AML-193 (cell line): ENCODE measurements at regions not wholly inside any gene's neighbourhood (a gene's known extent, or its start where the extent isn't known, plus 50 kb on each side); places are given as distances from the start of the nearest gene placed in this dataset.
"Not testable (repeated sequence)": the region's sequence is repeated elsewhere in the genome, so short reads cannot be mapped to it uniquely, and the experiment has no call there.

ENCODE experiments used
- DNase-seq, 2 experiments: peaks; one replicate each; lab custom pipeline; 2025; lab: John Stamatoyannopoulos, UW

DNA sequence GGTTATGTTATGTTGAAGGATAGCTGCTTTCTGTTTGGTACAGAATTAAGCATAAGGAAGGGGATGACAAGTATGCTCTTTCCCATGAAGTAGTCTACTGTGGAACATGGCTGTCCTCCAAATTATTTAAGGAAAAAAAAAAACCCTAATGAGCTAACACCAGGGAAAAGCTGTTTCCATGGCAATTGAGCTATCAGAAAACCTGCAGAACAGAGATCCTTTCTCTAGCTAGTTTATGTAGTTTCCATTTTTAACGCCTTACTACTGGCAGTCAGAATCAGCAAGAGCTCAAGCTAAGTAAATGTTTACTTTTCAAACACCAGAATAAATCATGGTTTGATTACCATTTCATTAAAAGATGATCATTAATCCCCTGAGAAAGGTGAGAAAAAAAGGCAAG lies 287.4 kb upstream of the TARS1 start:
- DNase-seq = no peak

DNA sequence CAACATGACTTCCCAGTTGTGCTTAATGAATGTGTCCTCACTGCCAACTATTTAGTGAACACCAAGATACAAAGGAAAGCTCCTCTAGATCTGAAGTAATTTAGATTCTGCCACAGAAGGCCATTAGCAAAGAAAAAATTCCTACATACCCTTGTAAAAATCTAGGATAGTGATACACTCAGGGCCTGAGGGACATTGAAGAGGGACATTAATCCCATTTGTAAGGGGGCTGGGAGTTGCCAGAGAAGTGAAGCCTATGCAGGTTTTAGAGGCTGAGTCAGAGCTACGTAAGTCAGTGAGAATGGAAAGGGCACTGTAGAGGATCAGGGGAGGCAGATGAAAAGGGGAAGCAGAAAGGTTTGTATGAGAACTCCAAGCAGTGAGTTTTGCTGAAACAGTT lies 286.9 kb upstream of the TARS1 start:
- DNase-seq = no peak

DNA sequence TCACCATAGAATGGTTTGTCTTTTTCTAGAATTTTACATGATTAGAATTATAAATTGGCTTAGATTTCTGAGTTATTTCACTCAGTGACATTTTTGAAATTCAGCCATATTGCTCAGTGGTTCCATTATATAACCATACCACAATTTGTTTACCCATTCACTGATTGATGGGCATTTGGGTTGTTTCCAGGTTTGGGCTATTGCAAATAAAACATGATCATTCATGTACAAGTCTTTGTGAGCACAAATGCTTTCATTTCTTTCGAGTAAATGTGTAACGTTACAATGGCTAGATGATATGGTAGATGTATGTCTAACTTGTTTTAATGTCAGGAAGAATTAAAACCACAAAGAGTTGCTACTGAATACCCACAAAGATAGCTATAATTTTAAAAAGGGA lies 279.9 kb upstream of the TARS1 start:
- DNase-seq = no peak

GRCh38 chr5:33161421-33161820 lies 279.3 kb upstream of the TARS1 start:
- DNase-seq = no peak

GRCh38 chr5:33162057-33162456 lies 278.7 kb upstream of the TARS1 start:
- DNase-seq = no peak

GRCh38 chr5:33166522-33166921 lies 274.2 kb upstream of the TARS1 start:
- DNase-seq = no peak

DNA sequence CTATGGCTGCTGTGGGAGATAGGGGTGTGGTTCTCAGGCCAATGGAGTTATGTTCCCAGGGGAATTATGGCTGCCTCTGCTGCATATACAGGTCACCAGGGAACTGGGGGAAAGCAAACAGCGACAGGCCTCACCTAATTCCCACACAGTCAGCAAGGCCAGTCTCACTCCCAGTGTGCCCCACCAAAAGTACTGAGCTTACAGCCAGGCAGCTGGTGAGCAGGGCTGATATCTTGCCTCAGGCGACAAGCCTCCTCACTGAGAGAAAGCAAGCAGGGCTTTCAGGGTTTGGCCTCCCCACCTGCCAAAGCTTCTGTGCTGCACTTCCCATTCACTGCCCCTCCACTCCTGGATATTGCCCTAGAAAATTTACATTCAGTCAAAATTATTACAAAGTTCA lies 273.8 kb upstream of the TARS1 start:
- no peak for DNase-seq

GRCh38 chr5:33167541-33167940 lies 273.2 kb upstream of the TARS1 start:
- no peak for DNase-seq

- DNase-seq = no peak
Measured at GRCh38 chr5:33170411-33170810, 270.4 kb upstream of the TARS1 start.

DNA sequence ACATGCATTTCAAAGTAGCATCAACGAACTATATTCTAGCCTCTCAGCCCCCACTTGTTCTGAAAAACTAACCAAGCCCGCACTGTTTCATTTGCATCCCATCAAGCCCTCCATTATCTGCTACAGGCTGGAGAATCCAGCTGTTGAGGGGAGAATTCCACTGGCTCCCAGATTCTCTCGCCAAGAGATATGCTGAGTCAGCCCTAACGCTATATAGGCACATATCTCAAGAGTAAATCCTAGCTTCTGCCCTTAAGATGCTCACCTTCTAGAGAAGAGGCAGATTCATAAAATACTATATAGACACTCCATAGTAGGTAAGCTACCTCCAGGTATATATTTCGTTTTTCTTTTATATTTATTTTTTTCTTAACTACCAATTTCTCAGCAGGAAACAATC lies 266.4 kb upstream of the TARS1 start:
- DNase-seq = no peak

DNA sequence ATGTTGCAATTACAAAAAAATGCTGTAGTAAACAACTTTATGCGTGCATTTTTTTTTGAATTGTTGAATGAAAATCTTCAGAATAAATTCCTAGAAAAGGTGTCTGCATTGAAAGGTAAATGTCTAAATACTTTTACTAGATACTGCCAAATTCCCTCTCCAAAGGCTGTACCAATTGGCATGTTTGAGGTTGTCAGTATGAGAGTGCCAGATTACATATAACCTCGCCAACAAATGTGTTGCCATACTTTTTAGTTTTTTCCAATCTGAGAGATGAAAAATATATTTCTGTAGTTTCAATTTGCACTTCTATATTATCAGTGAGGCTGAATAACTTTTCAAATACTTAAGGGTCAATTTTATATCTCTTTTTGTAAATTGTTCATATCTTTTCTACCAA lies 261.5 kb upstream of the TARS1 start:
- no peak for DNase-seq

- DNase-seq = no peak
Measured at GRCh38 chr5:33180900-33181299, 259.9 kb upstream of the TARS1 start.

GRCh38 chr5:33182986-33183385 lies 257.8 kb upstream of the TARS1 start:
- DNase-seq = no peak

GRCh38 chr5:33184367-33184766 lies 256.4 kb upstream of the TARS1 start:
- no peak for DNase-seq

- no peak for DNase-seq
Measured at GRCh38 chr5:33188089-33188488, 252.7 kb upstream of the TARS1 start.

- no peak for DNase-seq
Measured at GRCh38 chr5:33194914-33195313, 245.9 kb upstream of the TARS1 start.

GRCh38 chr5:33195431-33196165 lies 245.2 kb upstream of the TARS1 start:
- DNase-seq = no peak

DNA sequence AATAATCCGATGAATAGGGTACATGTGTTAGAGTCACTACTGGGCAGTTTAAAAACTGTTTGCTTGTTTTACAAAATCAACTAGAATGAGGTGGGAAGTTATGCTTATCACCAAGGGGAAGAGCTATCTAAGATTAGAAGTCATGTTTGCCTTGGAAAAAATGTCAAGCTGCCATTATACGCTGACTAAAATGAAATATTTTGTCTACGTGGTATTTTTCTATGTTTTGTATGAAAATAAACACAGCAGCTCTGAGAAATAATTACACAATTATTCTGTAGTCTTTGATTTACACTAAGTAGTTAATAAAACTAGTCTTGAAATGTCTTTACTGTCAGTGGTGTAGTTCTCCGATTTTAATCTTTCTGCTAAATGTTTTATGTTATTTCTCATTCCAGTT lies 241.9 kb upstream of the TARS1 start:
- no peak for DNase-seq

DNA sequence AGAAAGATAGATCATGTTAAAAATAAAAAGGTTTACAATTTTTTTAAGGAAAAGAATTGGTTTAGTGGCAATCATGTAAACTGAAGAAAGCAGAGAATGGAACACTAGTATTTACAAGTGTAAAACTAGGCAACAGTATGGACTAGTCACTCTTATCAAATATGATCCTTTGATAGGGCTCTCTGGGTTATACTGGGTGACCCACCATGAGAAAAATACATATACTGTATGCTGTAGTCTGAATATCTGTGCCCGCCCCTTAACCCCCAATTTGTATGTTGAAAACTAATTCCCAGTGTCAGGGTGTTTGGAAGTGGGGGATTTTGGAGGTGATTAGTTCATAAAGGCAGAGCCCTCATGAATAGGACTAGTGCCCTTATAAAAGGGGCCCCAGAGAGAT lies 236.8 kb upstream of the TARS1 start:
- DNase-seq = no peak

DNA sequence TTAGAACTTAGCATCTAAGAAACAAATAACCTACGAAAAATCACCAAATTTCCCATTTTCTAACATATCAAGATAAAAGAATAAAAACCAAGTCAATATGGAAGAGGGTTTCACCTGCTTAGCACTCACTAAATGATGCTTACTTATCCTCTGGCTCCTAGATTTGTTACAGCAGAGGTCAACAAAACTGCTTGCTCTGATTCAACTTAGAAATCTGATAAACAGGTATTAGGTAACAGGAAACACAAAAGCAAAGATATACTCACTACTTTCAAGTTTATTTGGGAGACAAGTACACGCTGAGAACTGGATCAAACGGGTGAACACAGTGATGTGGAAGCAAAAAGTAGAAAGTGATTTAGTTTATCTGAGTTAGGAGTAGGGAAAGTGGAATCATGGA lies 235.7 kb upstream of the TARS1 start:
- DNase-seq = no peak

DNA sequence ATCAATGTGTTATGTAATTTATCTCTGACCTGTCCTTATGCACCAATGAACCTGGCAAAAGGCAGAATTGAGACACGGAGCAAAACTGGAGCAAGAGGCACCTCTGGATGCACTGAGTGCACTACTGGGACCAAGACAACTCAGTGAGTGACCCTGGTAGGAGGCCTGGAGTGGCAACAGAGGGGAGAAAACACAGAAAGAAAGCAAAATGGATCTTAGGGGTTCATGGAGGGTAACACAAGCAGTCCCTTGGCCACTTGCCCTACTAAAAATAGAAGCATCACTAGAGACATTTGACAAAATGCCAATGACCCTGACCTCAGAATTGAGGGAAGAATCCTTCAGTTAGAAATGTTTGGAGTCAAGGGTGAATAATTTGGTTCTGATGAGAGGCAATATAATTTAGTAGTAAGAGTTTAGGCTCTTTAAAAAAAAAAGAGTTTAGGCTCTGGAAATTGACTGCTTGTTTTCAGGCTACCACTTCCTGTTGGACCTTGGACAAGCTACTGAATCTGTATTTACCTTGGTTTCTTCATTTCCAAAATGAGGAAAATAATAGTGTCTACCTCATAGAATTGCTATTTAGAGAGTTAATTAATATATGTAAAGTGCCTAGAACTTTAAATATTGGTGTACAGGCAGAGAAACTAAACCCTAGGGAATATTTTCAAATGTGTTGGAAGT lies 234.9 kb upstream of the TARS1 start:
- no peak for DNase-seq

- DNase-seq = no peak
Measured at GRCh38 chr5:33206962-33207506, 233.7 kb upstream of the TARS1 start.

GRCh38 chr5:33209252-33209651 lies 231.5 kb upstream of the TARS1 start:
- no peak for DNase-seq

- not testable (repeated sequence) for DNase-seq
Measured at GRCh38 chr5:33210221-33210620, 230.5 kb upstream of the TARS1 start.
